ENCODE measurements at regions not wholly inside any gene's neighbourhood (a gene's known extent, or its start where the extent isn't known, plus 50 kb on each side); places are given as distances from the start of the nearest gene placed in this dataset.

GRCh38 chr22:48348855-48349254 lies 1478.8 kb downstream of the BRD1 start:
- TF ChIP-seq, protein P1, sequence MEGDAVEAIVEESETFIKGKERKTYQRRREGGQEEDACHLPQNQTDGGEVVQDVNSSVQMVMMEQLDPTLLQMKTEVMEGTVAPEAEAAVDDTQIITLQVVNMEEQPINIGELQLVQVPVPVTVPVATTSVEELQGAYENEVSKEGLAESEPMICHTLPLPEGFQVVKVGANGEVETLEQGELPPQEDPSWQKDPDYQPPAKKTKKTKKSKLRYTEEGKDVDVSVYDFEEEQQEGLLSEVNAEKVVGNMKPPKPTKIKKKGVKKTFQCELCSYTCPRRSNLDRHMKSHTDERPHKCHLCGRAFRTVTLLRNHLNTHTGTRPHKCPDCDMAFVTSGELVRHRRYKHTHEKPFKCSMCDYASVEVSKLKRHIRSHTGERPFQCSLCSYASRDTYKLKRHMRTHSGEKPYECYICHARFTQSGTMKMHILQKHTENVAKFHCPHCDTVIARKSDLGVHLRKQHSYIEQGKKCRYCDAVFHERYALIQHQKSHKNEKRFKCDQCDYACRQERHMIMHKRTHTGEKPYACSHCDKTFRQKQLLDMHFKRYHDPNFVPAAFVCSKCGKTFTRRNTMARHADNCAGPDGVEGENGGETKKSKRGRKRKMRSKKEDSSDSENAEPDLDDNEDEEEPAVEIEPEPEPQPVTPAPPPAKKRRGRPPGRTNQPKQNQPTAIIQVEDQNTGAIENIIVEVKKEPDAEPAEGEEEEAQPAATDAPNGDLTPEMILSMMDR (IDR thresholded peaks at IDR 0.05) = no peak
- TF ChIP-seq POLR2A (IDR thresholded peaks at IDR 0.05) (no peak), EP300 (IDR thresholded peaks at IDR 0.05) (no peak)
